ENCODE measurements at regions not wholly inside any gene's neighbourhood (a gene's known extent, or its start where the extent isn't known, plus 50 kb on each side); places are given as distances from the start of the nearest gene placed in this dataset.
"Not testable (repeated sequence)": the region's sequence is repeated elsewhere in the genome, so short reads cannot be mapped to it uniquely, and the experiment has no call there.

- Histone ChIP-seq H3K36me3 (ENCODE audit: control insufficient read depth, insufficient read depth, low read length) (no peaks in the 10 kb centered on the region), H3K9ac (ENCODE audit: low read length) (no peak overlapping the region), H3K27me3 (ENCODE audit: control insufficient read depth, insufficient read depth, low read length) (no peaks in the 10 kb centered on the region), H3K9me3 (ENCODE audit: control insufficient read depth, low read length) (no peaks in the 10 kb centered on the region), H3K4me1 (ENCODE audit: control insufficient read depth, insufficient read depth, low read length) (no peaks in the 10 kb centered on the region), H3K4me3 (ENCODE audit: low read length) (no peak overlapping the region)
These were observed 443.5 kb upstream of the MAP2 start for GRCh38 chr2:208980321-208980720.

- Histone ChIP-seq H3K9ac (ENCODE audit: low read length) (no peak overlapping the region), H3K27me3 (ENCODE audit: control insufficient read depth, insufficient read depth, low read length) (no peaks in the 10 kb centered on the region), H3K4me1 (ENCODE audit: control insufficient read depth, insufficient read depth, low read length) (no peaks in the 10 kb centered on the region), H3K36me3 (ENCODE audit: control insufficient read depth, insufficient read depth, low read length) (no peaks in the 10 kb centered on the region), H3K4me3 (ENCODE audit: low read length) (no peak overlapping the region), H3K9me3 (ENCODE audit: control insufficient read depth, low read length) (no peaks in the 10 kb centered on the region)
These were observed 441.0 kb upstream of the MAP2 start for GRCh38 chr2:208982831-208983230.

DNA sequence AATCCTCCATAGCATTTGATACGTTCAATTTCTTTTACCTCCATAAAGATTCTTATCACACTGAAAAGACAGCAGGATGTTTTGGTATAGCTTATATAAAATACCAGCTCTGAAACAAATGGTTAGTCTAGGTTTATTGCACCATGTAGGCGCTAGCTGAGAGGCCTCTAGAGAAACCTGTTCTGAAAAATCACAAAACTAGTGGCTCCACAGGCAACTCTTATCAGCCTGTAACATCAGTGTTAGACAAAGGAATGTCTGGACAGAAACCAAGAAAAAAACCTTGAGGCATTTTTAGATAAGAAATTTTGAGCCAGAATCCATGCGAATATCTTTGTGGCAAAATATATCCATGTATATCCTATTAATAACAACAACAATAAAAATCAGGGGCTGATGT lies 440.4 kb upstream of the MAP2 start:
- Histone ChIP-seq H3K27me3 (ENCODE audit: control insufficient read depth, insufficient read depth, low read length) (no peaks in the 10 kb centered on the region), H3K36me3 (ENCODE audit: control insufficient read depth, insufficient read depth, low read length) (no peaks in the 10 kb centered on the region), H3K4me3 (ENCODE audit: low read length) (no peak overlapping the region), H3K9me3 (ENCODE audit: control insufficient read depth, low read length) (no peaks in the 10 kb centered on the region), H3K4me1 (ENCODE audit: control insufficient read depth, insufficient read depth, low read length) (no peaks in the 10 kb centered on the region), H3K9ac (ENCODE audit: low read length) (no peak overlapping the region)

DNA sequence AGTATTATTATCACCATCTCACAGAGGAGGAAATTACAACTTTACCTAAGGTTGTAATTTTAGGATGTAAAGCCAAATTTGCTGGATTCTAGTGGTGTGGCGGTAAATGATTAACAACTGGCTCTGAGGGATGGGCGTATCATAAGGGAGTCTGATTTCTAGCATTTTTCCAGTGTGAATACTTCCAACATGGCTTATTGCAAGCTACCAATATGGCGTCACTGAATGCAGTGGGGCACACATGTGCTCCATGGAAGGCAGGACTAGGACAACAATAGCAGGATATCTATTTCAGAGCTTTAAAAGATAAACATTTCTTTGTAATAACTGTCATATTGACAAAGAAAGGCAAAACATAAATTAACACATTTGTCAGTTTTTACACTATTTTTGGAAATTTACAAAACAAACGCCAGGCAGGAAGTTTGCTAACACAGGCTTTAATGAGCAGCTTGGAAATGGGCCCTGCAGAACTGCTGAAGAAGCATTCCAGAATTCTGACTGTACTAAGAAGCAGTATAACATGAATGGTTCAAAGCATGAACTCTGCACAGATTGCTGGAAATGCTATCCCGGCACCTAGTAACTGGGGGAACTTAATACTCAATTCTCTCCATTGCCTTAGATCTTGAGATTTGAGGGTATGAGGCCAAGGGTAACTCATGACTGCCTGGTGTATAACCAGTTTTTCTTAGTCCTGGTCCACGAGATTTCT lies 439.3 kb upstream of the MAP2 start:
- H3K4me3 ChIP-seq (ENCODE audit: low read length) = no peak overlapping the region
- H3K4me1 ChIP-seq (ENCODE audit: control insufficient read depth, insufficient read depth, low read length) = no peaks in the 10 kb centered on the region
- H3K9me3 ChIP-seq (ENCODE audit: control insufficient read depth, low read length) = no peaks in the 10 kb centered on the region
- no peak overlapping the region for H3K9ac ChIP-seq (ENCODE audit: low read length)
- no peaks in the 10 kb centered on the region for H3K36me3 ChIP-seq (ENCODE audit: control insufficient read depth, insufficient read depth, low read length)
- H3K27me3 ChIP-seq (ENCODE audit: control insufficient read depth, insufficient read depth, low read length) = no peaks in the 10 kb centered on the region

DNA sequence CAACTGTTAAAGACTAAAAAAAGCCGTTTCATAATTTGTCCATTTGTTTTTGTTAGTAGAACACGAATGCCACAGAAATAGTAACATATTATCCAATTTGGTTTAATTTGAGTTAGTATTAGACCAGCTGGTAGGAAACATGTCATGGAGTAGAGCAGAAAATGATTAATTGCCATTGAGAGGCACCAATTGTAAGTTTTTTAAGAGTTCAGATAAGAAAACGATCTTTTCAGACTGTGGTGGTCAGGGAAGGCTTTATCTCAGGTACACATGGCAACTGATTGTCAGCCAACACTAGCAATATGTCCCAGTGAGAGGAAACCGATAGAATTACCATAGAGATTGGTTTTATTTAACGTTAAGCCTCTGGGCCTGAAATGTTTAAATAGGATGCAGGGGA lies 438.2 kb upstream of the MAP2 start:
- Histone ChIP-seq H3K9ac (ENCODE audit: low read length) (no peak overlapping the region), H3K9me3 (ENCODE audit: control insufficient read depth, low read length) (no peaks in the 10 kb centered on the region), H3K36me3 (ENCODE audit: control insufficient read depth, insufficient read depth, low read length) (no peaks in the 10 kb centered on the region), H3K4me1 (ENCODE audit: control insufficient read depth, insufficient read depth, low read length) (no peaks in the 10 kb centered on the region), H3K4me3 (ENCODE audit: low read length) (no peak overlapping the region), H3K27me3 (ENCODE audit: control insufficient read depth, insufficient read depth, low read length) (no peaks in the 10 kb centered on the region)

DNA sequence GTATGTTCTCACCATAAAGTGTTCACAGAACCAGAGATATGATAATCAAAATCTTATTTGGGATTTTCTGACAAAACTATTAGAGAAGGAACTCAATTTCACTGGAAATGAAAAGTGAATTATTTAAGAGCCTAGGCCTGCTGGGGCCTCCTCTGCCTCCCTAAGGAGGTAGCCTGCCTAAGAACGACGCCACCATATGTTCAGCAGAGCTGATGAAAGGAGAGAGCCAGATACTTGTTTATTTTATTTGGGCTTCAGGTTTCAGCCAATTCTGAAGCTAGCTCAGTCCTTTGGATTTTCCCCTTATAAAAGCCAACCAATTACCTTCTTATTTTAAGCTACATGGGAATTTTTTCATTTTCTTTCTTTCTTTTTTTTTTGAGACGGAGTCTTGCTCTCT lies 433.1 kb upstream of the MAP2 start:
- no peaks in the 10 kb centered on the region for H3K9me3 ChIP-seq (ENCODE audit: control insufficient read depth, low read length)
- no peaks in the 10 kb centered on the region for H3K27me3 ChIP-seq (ENCODE audit: control insufficient read depth, insufficient read depth, low read length)
- no peaks in the 10 kb centered on the region for H3K4me1 ChIP-seq (ENCODE audit: control insufficient read depth, insufficient read depth, low read length)
- H3K9ac ChIP-seq (ENCODE audit: low read length) = no peak overlapping the region
- H3K4me3 ChIP-seq (ENCODE audit: low read length) = no peak overlapping the region
- H3K36me3 ChIP-seq (ENCODE audit: control insufficient read depth, insufficient read depth, low read length) = no peaks in the 10 kb centered on the region

DNA sequence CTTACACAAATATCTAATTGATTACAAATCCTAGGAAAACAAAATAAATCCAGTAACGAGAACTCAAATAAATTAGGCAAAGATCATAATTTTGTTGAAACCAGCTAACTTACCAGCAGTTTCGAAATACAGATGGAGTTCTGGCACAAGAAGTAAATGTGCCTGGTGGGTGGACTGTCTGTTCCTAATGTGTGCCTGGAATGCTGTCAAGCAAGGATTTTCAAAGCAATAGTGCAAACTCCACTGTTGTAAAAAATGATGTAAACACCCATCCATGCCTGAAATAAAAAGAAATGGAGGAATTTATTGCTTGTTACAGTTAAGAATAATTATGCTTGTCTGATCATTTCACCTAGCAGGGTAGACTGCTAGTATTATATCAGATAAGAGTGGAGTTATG lies 423.9 kb upstream of the MAP2 start:
- no peaks in the 10 kb centered on the region for H3K27me3 ChIP-seq (ENCODE audit: control insufficient read depth, insufficient read depth, low read length)
- no peak overlapping the region for H3K9ac ChIP-seq (ENCODE audit: low read length)
- H3K9me3 ChIP-seq (ENCODE audit: control insufficient read depth, low read length) = no peaks in the 10 kb centered on the region
- no peaks in the 10 kb centered on the region for H3K36me3 ChIP-seq (ENCODE audit: control insufficient read depth, insufficient read depth, low read length)
- H3K4me1 ChIP-seq (ENCODE audit: control insufficient read depth, insufficient read depth, low read length) = no peaks in the 10 kb centered on the region
- H3K4me3 ChIP-seq (ENCODE audit: low read length) = no peak overlapping the region

- no peaks in the 10 kb centered on the region for H3K4me1 ChIP-seq (ENCODE audit: control insufficient read depth, insufficient read depth, low read length)
- H3K27me3 ChIP-seq (ENCODE audit: control insufficient read depth, insufficient read depth, low read length) = no peaks in the 10 kb centered on the region
- no peak overlapping the region for H3K9ac ChIP-seq (ENCODE audit: low read length)
- H3K4me3 ChIP-seq (ENCODE audit: low read length) = no peak overlapping the region
- no peaks in the 10 kb centered on the region for H3K9me3 ChIP-seq (ENCODE audit: control insufficient read depth, low read length)
- no peaks in the 10 kb centered on the region for H3K36me3 ChIP-seq (ENCODE audit: control insufficient read depth, insufficient read depth, low read length)
These were observed 421.8 kb upstream of the MAP2 start for GRCh38 chr2:209002054-209002453.

GRCh38 chr2:209005371-209005770 lies 418.5 kb upstream of the MAP2 start:
- no peaks in the 10 kb centered on the region for H3K9me3 ChIP-seq (ENCODE audit: control insufficient read depth, low read length)
- no peaks in the 10 kb centered on the region for H3K27me3 ChIP-seq (ENCODE audit: control insufficient read depth, insufficient read depth, low read length)
- H3K4me1 ChIP-seq (ENCODE audit: control insufficient read depth, insufficient read depth, low read length) = no peaks in the 10 kb centered on the region
- no peak overlapping the region for H3K4me3 ChIP-seq (ENCODE audit: low read length)
- H3K36me3 ChIP-seq (ENCODE audit: control insufficient read depth, insufficient read depth, low read length) = no peaks in the 10 kb centered on the region
- H3K9ac ChIP-seq (ENCODE audit: low read length) = no peak overlapping the region

DNA sequence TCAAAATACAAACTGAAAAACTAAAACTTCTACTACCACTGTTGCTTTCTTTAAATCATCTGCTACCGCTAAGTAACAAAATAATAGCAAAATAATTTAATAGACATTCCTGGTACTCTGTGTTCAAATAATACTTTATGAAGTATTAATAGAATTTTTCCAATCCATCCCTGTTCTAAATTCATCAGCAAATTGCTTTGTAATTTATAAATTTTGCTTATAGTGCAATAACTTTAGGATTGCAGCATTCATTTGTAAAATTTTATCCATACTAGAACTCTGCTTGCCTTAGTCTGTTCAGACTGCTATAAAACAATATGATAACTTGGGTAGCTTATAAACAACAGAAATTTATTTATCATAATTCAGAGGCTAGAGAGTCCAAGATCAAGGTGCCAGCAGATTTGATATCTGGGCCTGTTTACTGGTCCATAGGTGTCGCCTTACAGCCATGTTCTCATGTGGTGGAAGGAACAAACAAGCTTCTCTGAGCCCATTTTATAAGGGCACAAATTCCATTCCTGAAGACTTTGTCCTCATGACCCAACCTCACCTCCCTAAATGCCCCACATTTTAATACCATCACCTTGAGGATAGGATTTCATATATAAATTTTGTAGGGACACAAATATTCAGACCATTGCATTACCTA lies 415.1 kb upstream of the MAP2 start:
- H3K9ac ChIP-seq (ENCODE audit: low read length) = no peak overlapping the region
- no peaks in the 10 kb centered on the region for H3K27me3 ChIP-seq (ENCODE audit: control insufficient read depth, insufficient read depth, low read length)
- no peak overlapping the region for H3K4me3 ChIP-seq (ENCODE audit: low read length)
- H3K4me1 ChIP-seq (ENCODE audit: control insufficient read depth, insufficient read depth, low read length) = no peaks in the 10 kb centered on the region
- no peaks in the 10 kb centered on the region for H3K36me3 ChIP-seq (ENCODE audit: control insufficient read depth, insufficient read depth, low read length)
- no peaks in the 10 kb centered on the region for H3K9me3 ChIP-seq (ENCODE audit: control insufficient read depth, low read length)

DNA sequence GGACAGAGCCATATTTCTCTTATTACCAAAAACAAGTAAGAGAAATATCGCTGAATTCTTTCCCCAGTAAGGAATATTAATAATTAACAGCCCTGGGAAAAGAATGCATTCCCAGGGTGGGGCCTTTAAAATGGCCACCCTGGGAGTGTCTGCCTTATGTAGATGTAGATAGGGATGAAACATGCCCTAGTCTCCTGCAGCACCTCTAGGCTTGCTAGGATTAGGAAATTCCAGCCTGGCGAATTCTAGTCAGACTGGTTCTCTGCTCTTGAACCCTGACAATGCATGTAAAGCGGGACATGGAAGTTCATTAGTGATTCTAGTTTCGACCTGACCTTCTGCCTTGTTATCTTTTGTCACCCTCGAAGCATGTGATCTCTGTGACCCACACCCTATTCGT lies 405.2 kb upstream of the MAP2 start:
- H3K9ac ChIP-seq (ENCODE audit: low read length); H3K4me1 ChIP-seq (ENCODE audit: control insufficient read depth, insufficient read depth, low read length); H3K4me3 ChIP-seq (ENCODE audit: low read length); H3K36me3 ChIP-seq (ENCODE audit: control insufficient read depth, insufficient read depth, low read length); H3K27me3 ChIP-seq (ENCODE audit: control insufficient read depth, insufficient read depth, low read length); H3K9me3 ChIP-seq (ENCODE audit: control insufficient read depth, low read length): not testable (repeated sequence)

DNA sequence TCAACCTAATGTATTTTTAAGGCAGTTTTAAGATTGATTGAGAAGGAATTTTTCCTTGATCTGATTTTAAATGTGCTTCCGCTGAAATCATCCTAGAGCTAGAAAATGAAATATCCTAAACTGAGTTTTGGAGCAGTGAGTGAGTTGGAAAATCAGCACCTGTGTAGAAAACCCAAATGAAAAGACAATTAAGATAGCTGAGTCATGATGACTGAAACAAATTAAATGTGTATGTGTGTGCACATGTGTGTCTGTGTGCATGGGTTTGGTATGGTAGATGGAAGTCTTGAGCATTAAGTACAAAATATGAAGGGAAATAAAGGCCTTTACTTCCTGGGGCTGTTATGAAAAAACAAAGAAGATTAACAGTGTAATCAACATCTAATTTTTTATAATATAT lies 394.6 kb upstream of the MAP2 start:
- no peak overlapping the region for H3K9ac ChIP-seq (ENCODE audit: low read length)
- no peaks in the 10 kb centered on the region for H3K4me1 ChIP-seq (ENCODE audit: control insufficient read depth, insufficient read depth, low read length)
- H3K4me3 ChIP-seq (ENCODE audit: low read length) = no peak overlapping the region
- no peaks in the 10 kb centered on the region for H3K27me3 ChIP-seq (ENCODE audit: control insufficient read depth, insufficient read depth, low read length)
- H3K36me3 ChIP-seq (ENCODE audit: control insufficient read depth, insufficient read depth, low read length) = no peaks in the 10 kb centered on the region
- H3K9me3 ChIP-seq (ENCODE audit: control insufficient read depth, low read length) = no peaks in the 10 kb centered on the region

DNA sequence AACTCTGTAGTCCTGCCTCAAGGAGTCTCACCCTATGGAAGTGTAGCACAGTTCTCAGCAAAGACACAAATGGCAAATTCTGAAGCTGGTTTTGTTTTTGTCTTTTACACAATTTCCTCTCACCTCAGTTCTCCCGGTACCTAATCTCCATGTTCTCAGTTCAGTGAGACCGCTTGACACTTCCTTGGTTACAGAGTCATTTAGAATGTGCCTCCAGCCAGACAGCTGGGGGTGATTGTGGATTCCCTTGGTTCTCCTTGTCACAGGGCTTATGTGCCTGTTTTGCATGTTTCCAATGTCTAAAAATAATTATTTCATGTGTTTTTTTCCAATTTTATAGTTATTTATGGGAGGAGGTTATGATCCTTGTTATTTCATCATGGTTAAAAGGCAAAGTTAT lies 379.5 kb upstream of the MAP2 start:
- Histone ChIP-seq H3K9me3 (ENCODE audit: control insufficient read depth, low read length) (no peaks in the 10 kb centered on the region), H3K36me3 (ENCODE audit: control insufficient read depth, insufficient read depth, low read length) (no peaks in the 10 kb centered on the region), H3K9ac (ENCODE audit: low read length) (no peak overlapping the region), H3K27me3 (ENCODE audit: control insufficient read depth, insufficient read depth, low read length) (no peaks in the 10 kb centered on the region), H3K4me1 (ENCODE audit: control insufficient read depth, insufficient read depth, low read length) (no peaks in the 10 kb centered on the region), H3K4me3 (ENCODE audit: low read length) (no peak overlapping the region)
